Progenitor cell of endocrine pancreas (in vitro differentiated cells): ENCODE measurements at regions not wholly inside any gene's neighbourhood (a gene's known extent, or its start where the extent isn't known, plus 50 kb on each side); places are given as distances from the start of the nearest gene placed in this dataset.
"Not testable (repeated sequence)": the region's sequence is repeated elsewhere in the genome, so short reads cannot be mapped to it uniquely, and the experiment has no call there.

Experiments used
- DNase-seq: peaks from one replicate; pipeline ENCODE4 v3.0.0; 2021; ENCODE audit warnings: low spot score; ENCODE audit not compliant: unreplicated experiment
- H3K27ac Mint-ChIP-seq: 2 replicates; pipeline ENCODE4 v1.8.0; 2021; ENCODE audit warnings: mild to moderate bottlenecking, moderate library complexity, mixed read lengths
- H3K27me3 Mint-ChIP-seq: 2 replicates; pipeline ENCODE4 v1.8.0; 2021; ENCODE audit warnings: mixed read lengths
- H3K36me3 Mint-ChIP-seq: 2 replicates; pipeline ENCODE4 v1.8.0; 2022; ENCODE audit warnings: mixed read lengths; ENCODE audit not compliant: insufficient read depth
- H3K4me1 Mint-ChIP-seq: 2 replicates; pipeline ENCODE4 v1.8.0; 2021; ENCODE audit warnings: low read depth, mixed read lengths
- H3K4me3 Mint-ChIP-seq: 2 replicates; pipeline ENCODE4 v1.8.0; 2021; ENCODE audit warnings: low read depth, mild to moderate bottlenecking, moderate library complexity, mixed read lengths
- H3K9me3 Mint-ChIP-seq: 2 replicates; pipeline ENCODE4 v1.8.0; 2021; ENCODE audit warnings: low read depth, mixed read lengths

GRCh38 chr15:20066173-20066572 is 475.4 kb downstream of the GOLGA6L6 start:
- not testable (repeated sequence) for H3K4me1 Mint-ChIP-seq, DNase-seq, H3K9me3 Mint-ChIP-seq, H3K4me3 Mint-ChIP-seq, H3K27ac Mint-ChIP-seq, H3K36me3 Mint-ChIP-seq, H3K27me3 Mint-ChIP-seq

- not testable (repeated sequence) for H3K27ac Mint-ChIP-seq, H3K9me3 Mint-ChIP-seq, DNase-seq
Observed at GRCh38 chr15:20065508-20065907, 476.1 kb downstream of the GOLGA6L6 start.

GRCh38 chr15:20063167-20063566 is 478.4 kb downstream of the GOLGA6L6 start:
- H3K27ac Mint-ChIP-seq, H3K4me1 Mint-ChIP-seq, H3K9me3 Mint-ChIP-seq: not testable (repeated sequence)

More at GRCh38 chr15:20065508-20065907, 476.1 kb downstream of the GOLGA6L6 start:
- H3K27me3 Mint-ChIP-seq, H3K36me3 Mint-ChIP-seq, H3K4me1 Mint-ChIP-seq, H3K4me3 Mint-ChIP-seq: not testable (repeated sequence)

GRCh38 chr15:20060838-20061237 is 480.8 kb downstream of the GOLGA6L6 start:
- not testable (repeated sequence) for H3K27me3 Mint-ChIP-seq, DNase-seq, H3K4me1 Mint-ChIP-seq, H3K36me3 Mint-ChIP-seq, H3K27ac Mint-ChIP-seq, H3K4me3 Mint-ChIP-seq
- H3K9me3 Mint-ChIP-seq: peaks cover 11% of the 10 kb centered on the region

More at GRCh38 chr15:20063167-20063566, 478.4 kb downstream of the GOLGA6L6 start:
- not testable (repeated sequence) for H3K36me3 Mint-ChIP-seq, H3K4me3 Mint-ChIP-seq, DNase-seq, H3K27me3 Mint-ChIP-seq

GRCh38 chr15:20056871-20057270 is 484.7 kb downstream of the GOLGA6L6 start:
- H3K9me3 Mint-ChIP-seq: peaks cover 12% of the 10 kb centered on the region
- H3K27ac Mint-ChIP-seq, H3K36me3 Mint-ChIP-seq, H3K4me1 Mint-ChIP-seq, H3K27me3 Mint-ChIP-seq, DNase-seq, H3K4me3 Mint-ChIP-seq: not testable (repeated sequence)

GRCh38 chr15:20055921-20056320 is 485.7 kb downstream of the GOLGA6L6 start:
- H3K9me3 Mint-ChIP-seq: peaks cover 12% of the 10 kb centered on the region

GRCh38 chr15:20048189-20048588 is 493.4 kb downstream of the GOLGA6L6 start:
- not testable (repeated sequence) for H3K9me3 Mint-ChIP-seq, DNase-seq, H3K27ac Mint-ChIP-seq, H3K36me3 Mint-ChIP-seq, H3K27me3 Mint-ChIP-seq, H3K4me3 Mint-ChIP-seq, H3K4me1 Mint-ChIP-seq

More at GRCh38 chr15:20055921-20056320, 485.7 kb downstream of the GOLGA6L6 start:
- not testable (repeated sequence) for H3K4me1 Mint-ChIP-seq, H3K27ac Mint-ChIP-seq, H3K27me3 Mint-ChIP-seq, H3K36me3 Mint-ChIP-seq, DNase-seq, H3K4me3 Mint-ChIP-seq

- H3K36me3 Mint-ChIP-seq, H3K9me3 Mint-ChIP-seq, H3K27me3 Mint-ChIP-seq, DNase-seq, H3K27ac Mint-ChIP-seq, H3K4me1 Mint-ChIP-seq, H3K4me3 Mint-ChIP-seq: not testable (repeated sequence)
Observed at GRCh38 chr15:20045165-20045564, 496.4 kb downstream of the GOLGA6L6 start.

- not testable (repeated sequence) for H3K36me3 Mint-ChIP-seq, H3K4me1 Mint-ChIP-seq, H3K27ac Mint-ChIP-seq, H3K4me3 Mint-ChIP-seq, H3K27me3 Mint-ChIP-seq, DNase-seq
- peaks cover 11% of the 10 kb centered on the region for H3K9me3 Mint-ChIP-seq
Observed at GRCh38 chr15:20040691-20041090, 500.9 kb downstream of the GOLGA6L6 start.

GRCh38 chr15:20025040-20025439 is 516.6 kb downstream of the GOLGA6L6 start:
- not testable (repeated sequence) for H3K27ac Mint-ChIP-seq, H3K36me3 Mint-ChIP-seq, DNase-seq, H3K4me1 Mint-ChIP-seq, H3K9me3 Mint-ChIP-seq, H3K4me3 Mint-ChIP-seq, H3K27me3 Mint-ChIP-seq

- not testable (repeated sequence) for H3K27me3 Mint-ChIP-seq, H3K36me3 Mint-ChIP-seq, H3K9me3 Mint-ChIP-seq, H3K27ac Mint-ChIP-seq, H3K4me3 Mint-ChIP-seq, H3K4me1 Mint-ChIP-seq, DNase-seq
Observed at GRCh38 chr15:20022349-20022748, 519.3 kb downstream of the GOLGA6L6 start.

GRCh38 chr15:20021351-20021750 is 520.2 kb downstream of the GOLGA6L6 start:
- not testable (repeated sequence) for H3K4me1 Mint-ChIP-seq, H3K9me3 Mint-ChIP-seq, DNase-seq, H3K4me3 Mint-ChIP-seq, H3K27me3 Mint-ChIP-seq, H3K36me3 Mint-ChIP-seq, H3K27ac Mint-ChIP-seq

- H3K27ac Mint-ChIP-seq, H3K9me3 Mint-ChIP-seq, H3K36me3 Mint-ChIP-seq, H3K4me1 Mint-ChIP-seq, H3K27me3 Mint-ChIP-seq, DNase-seq, H3K4me3 Mint-ChIP-seq: not testable (repeated sequence)
Observed at GRCh38 chr15:20020588-20020987, 521.0 kb downstream of the GOLGA6L6 start.

- not testable (repeated sequence) for DNase-seq, H3K4me1 Mint-ChIP-seq, H3K27ac Mint-ChIP-seq, H3K4me3 Mint-ChIP-seq, H3K27me3 Mint-ChIP-seq, H3K36me3 Mint-ChIP-seq, H3K9me3 Mint-ChIP-seq
Observed at GRCh38 chr15:20019758-20020157, 521.8 kb downstream of the GOLGA6L6 start.
